Activated naive CD4-positive, alpha-beta T cell treated with anti-CD3 and anti-CD28 coated beads, Interleukin-2, amount 50 U/mL, for 72 hours (primary cell): ENCODE measurements at regions not wholly inside any gene's neighbourhood (a gene's known extent, or its start where the extent isn't known, plus 50 kb on each side); places are given as distances from the start of the nearest gene placed in this dataset.
"Not testable (repeated sequence)": the region's sequence is repeated elsewhere in the genome, so short reads cannot be mapped to it uniquely, and the experiment has no call there.

Experiments used
- ATAC-seq, 2 donors: fragments of 150-1000 bp; cut with Tn5 transposase; 2 replicates each; pipeline ENCODE4 v1.10.0; 2021; ENCODE audit warnings: mild to moderate bottlenecking in 2 of 2, moderate library complexity in 2 of 2
- DNase-seq, 2 donors: peaks; one replicate each; pipeline ENCODE4 v3.0.0; 2021 to 2022; ENCODE audit warnings: low spot score in 2 of 2
- H3K27ac Mint-ChIP-seq, 2 donors: one replicate each; pipeline ENCODE4 v1.8.0; 2022; ENCODE audit warnings: mild to moderate bottlenecking in 2 of 2, mixed read lengths in 2 of 2
- H3K36me3 Mint-ChIP-seq, 2 donors: one replicate each; pipeline ENCODE4 v1.8.0; 2022; ENCODE audit warnings: mixed read lengths in 2 of 2
- H3K9me3 Mint-ChIP-seq, 2 donors: one replicate each; pipeline ENCODE4 v1.8.0; 2022; ENCODE audit warnings: mixed read lengths in 2 of 2

DNA sequence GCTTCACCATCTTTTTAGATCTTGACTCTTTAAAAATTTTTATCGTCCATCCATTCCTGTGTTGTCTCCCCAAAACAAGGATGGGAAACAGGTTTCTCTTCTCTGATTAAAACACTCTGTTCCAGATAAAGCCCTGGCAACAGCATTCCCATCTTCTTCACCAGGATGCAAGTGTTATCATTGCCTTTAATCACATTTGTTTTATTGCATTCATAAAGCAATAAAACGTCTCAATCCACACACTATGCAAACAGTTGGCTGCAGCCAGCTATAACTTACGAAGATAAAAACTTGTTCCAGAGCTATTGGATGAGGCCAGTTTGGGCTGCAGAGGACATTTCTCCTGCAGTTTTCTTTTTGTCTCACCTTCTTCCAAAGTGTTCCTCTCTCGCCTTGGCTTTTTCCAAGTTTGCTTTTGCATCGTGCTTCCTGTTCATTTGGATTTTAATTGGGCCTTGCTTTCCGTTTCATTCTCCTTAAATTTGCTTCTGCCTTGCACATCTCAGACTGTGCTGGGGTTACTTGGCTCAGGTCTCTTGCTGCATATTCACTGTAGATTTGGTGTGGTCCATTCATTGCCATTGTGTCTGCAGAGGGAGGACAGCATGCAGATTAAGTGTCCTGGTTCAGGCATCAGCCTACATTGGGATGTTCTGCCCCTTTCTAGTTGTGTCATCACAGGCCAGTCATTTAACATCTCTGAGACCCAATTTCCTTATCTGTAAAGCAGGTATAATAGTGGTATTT, 136.5 kb upstream of the LIFR start:
- Mint-ChIP-seq H3K9me3 (peaks cover 14 to 15% of the 10 kb centered on the region in 2 donors), H3K27ac (no peak overlapping the region), H3K36me3 (no peaks in the 10 kb centered on the region)
- DNase-seq (no peak), ATAC-seq (no peak)

DNA sequence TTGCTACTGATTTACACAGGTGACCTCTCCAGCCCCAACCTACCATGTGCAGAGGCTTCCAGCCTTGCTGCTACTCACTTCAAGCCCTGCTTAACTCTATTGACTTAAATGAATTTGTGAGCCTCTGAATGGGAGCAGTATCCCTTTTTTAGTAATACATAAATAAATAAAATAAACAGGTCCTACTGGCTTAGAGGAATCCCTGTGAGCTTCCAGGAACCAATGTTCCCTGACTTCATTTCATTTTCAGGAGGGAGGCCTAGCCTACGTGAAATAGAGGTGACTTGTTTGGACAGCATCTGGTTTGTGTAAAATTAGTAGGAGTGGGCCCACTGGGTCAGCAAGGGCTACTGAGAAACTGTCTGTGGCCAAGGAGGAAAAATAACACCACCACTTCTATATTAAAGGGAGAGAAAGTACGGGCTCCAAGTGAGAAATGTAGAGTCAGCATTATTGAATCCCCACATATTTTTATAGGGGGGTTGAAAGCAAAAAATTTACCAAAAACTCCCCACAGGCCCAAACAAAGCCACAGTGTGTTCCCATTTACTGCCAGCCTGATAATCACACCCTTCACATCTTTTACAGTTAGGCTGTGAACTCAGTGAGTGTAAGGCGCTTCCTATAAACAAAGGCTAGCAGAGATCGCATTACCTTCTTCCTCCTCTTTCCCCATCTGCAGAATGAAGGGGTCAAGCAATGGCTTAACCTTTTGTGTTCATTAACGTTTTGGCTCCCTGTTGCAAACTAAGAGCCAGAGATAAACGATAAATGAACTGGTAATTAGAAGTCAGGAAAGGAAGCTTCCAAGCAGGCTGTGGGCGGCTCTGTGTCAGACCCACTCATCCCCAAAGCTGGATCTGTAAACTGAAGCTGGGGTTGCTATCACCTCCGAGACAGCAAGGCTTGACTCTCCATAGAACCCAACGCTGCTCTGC, 138.8 kb upstream of the LIFR start:
- H3K27ac Mint-ChIP-seq, result no peak overlapping the region
- ATAC-seq (no peak), DNase-seq (no peak)
- peaks cover under 1 to 1% of the 10 kb centered on the region in 2 donors for H3K9me3 Mint-ChIP-seq
- no peaks in the 10 kb centered on the region for H3K36me3 Mint-ChIP-seq

DNA sequence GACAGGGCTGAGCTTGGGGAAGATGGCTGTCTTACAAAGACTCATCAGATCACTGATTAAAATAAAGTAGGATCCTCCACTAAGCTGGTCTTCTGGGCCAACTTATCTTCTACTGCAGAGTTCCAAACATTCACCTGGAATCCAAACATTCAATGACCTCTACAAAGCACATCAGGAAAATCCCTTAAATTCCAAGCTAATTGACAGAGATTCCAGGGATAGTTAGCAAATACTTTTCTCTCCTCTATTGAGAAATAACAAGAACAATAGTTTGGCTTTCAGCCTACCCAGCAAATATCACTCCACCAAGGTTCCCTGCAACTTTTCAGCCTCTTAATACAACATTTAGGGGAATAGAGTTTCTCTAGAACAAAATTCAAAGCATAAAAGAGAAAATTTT, 140.6 kb upstream of the LIFR start:
- H3K27ac Mint-ChIP-seq, result no peak overlapping the region
- no peaks in the 10 kb centered on the region for H3K36me3 Mint-ChIP-seq
- ATAC-seq (no peak), DNase-seq (no peak)
- H3K9me3 Mint-ChIP-seq, result no peaks in the 10 kb centered on the region

DNA sequence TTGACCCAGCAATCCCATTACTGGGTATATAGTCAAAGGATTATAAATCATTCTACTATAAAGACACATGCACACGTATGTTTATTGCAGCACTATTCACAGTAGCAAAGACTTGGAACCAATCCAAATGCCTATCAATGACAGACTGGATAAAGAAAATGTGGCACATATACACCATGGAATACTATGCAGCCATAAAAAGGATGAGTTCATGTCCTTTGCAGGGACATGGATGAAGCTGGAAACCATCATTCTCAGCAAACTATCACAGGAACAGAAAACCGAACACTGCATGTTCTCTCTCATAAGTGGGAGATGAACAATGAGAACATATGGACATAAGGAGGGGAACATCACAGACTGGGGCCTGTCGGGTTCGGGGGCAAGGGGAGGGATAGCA, 140.3 kb upstream of the OSMR start:
- not testable (repeated sequence) for H3K27ac Mint-ChIP-seq, ATAC-seq

DNA sequence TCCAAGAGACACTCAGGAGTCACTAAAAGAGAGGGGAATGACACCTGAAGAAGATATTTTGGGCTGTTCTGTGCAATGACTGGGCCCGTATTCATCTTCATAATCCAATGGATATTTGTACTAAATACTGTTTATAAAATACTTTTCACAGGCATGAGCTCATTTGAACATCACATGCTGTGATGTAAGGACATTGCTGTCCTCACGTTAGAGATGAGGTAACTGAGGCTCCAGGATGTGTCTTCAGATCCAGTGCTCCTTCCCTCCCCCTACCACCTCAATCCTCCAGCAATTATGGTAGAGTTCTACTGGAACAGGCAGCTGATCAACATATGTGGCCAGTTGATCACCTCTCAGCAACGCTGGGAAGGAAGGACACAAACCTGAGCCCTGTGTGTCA, 139.4 kb upstream of the OSMR start:
- DNase-seq, result no peak
- Mint-ChIP-seq H3K36me3 (no peaks in the 10 kb centered on the region), H3K27ac (no peak overlapping the region), H3K9me3 (no peaks in the 10 kb centered on the region)
- ATAC-seq, result no peak

More for the DNA sequence above, 140.3 kb upstream of the OSMR start:
- DNase-seq, H3K9me3 Mint-ChIP-seq, H3K36me3 Mint-ChIP-seq: not testable (repeated sequence)

DNA sequence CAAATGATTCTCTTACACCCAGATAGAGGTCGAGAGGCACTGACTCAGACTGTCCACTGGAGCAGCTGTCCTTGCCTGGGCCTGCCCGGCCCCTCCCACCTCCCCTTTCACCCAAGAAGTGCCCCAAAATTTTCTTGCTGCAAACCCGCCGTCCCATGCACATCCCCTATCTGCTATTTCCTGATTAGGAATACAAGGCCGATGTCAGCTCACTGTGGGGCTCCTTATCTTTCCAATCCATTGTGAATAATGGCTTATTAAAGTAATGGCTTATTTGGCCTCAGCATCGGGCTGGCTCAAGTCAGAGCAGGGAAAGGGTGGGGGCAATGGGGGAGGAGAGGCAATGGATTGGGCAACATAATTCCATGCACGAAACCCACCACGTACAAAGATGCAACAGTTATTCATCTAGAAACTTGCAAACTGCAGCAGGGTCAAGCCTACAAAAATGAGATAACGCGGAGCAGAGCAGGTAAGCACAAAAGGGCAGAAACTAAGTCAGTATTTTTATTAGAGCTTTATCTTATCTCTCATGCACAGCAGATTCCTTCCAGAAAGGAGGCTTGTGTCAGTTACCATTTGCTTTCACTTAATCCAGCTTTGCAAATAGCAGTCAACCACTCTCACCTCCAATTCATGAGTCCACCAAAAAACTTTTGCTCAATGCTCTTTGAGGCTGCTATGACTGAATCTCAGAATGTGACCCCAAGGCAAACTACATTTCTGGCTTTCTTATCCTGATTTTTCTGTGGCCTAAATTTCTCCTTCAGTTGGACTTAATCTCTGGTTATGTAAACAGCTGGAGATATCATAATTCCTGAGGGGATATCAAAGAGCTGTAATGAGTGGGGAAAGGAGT, 138.2 kb upstream of the OSMR start:
- no peak for ATAC-seq
- Mint-ChIP-seq H3K27ac (no peak overlapping the region), H3K36me3 (no peaks in the 10 kb centered on the region), H3K9me3 (no peaks in the 10 kb centered on the region)
- no peak for DNase-seq

DNA sequence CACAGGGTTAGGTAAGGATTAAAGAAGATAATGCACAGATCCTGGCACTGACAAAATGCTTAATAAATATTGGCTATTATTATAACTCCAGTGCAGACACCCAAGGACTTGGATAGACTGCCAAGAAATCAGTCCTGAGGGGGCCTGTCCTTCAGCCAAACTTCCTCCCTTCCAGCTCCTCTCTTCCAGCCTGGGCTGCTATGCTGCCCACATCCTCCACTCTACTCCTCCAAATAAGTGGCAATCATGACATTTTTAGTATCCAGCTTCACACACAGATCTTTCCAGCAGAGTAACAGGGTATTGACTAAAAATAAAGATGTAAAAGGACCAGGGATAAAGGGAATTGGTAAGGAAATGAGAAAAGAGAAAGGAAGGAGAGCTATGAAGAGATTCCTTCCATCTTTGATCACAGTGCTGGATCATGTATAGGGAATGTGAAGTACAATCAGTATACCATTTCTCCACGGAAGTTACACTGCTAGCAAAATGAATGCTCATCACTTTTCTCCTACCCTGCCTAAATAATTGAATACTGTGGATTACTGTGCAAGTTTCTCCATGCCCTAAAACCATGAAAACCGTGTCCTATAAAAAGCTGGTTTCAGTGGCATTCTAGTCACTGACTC, 136.0 kb upstream of the OSMR start:
- Mint-ChIP-seq H3K9me3 (no peaks in the 10 kb centered on the region), H3K36me3 (no peaks in the 10 kb centered on the region)

DNA sequence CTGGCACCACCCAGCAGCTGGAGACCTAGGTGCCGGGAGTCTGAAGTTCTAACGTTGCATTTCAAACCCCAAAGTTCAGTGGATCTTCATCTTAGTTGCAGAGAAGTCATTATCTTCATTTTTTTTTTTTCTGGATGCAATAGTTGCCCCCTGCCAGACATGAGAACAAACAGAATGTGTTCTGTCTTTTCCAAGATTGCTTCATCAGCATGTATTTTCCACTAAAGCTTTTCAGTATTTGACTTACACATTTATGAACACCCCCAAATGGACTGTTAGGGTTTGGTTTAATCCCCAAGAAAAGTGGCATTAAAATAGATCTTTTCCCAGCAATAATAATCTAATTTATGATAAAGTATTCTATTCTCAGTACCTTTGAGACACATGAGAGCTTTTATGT, 135.2 kb upstream of the OSMR start:
- H3K36me3 Mint-ChIP-seq, result no peaks in the 10 kb centered on the region
- no peak overlapping the region for H3K27ac Mint-ChIP-seq
- DNase-seq (no peak), ATAC-seq (no peak)
- H3K9me3 Mint-ChIP-seq, result no peaks in the 10 kb centered on the region

More for the DNA sequence above, 136.0 kb upstream of the OSMR start:
- no peak for ATAC-seq
- no peak overlapping the region for H3K27ac Mint-ChIP-seq
- DNase-seq, result no peak

DNA sequence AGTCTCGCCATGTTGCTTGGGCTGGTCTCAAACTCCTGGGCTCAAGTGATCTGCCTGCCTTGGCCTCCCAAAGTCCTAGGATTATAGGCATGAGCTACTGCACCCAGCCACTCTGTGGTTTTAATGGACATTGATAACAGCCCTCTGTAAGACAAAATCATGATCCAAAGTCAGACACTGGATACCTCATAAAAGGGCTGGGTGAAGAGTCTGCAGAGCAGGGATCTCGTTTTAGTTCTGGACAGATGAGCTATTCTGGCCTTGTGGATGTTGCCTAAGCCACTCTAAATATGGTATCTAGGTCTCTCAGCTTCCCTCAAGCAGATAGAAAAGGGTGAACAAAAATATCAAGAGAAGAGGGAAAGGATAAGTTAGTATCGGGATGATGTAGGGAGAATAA, 133.4 kb upstream of the OSMR start:
- DNase-seq (no peak), ATAC-seq (no peak)
- no peak overlapping the region for H3K27ac Mint-ChIP-seq
- H3K36me3 Mint-ChIP-seq, result no peaks in the 10 kb centered on the region
- no peaks in the 10 kb centered on the region for H3K9me3 Mint-ChIP-seq

DNA sequence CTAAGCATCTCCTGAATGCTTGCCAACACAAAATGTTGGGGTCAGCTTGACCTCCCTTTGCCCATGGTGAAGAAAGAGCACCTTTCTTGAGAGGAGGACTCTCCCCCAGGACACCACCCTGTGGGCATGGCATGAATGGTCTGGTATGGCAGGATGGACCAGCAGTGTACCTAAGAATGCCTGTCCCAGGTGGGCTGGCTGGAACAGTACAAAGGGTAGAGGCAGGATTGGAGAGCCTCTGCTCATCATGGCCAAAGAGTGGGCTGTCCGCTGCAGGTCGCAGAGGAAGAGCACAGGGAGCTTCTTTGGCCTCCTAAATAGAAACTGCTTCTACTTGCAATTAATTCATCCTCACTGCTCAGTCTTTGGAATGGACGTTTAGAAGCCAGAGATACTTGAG, 131.6 kb upstream of the OSMR start:
- Mint-ChIP-seq H3K36me3 (no peaks in the 10 kb centered on the region), H3K9me3 (no peaks in the 10 kb centered on the region), H3K27ac (no peak overlapping the region)
- DNase-seq (no peak), ATAC-seq (no peak)

DNA sequence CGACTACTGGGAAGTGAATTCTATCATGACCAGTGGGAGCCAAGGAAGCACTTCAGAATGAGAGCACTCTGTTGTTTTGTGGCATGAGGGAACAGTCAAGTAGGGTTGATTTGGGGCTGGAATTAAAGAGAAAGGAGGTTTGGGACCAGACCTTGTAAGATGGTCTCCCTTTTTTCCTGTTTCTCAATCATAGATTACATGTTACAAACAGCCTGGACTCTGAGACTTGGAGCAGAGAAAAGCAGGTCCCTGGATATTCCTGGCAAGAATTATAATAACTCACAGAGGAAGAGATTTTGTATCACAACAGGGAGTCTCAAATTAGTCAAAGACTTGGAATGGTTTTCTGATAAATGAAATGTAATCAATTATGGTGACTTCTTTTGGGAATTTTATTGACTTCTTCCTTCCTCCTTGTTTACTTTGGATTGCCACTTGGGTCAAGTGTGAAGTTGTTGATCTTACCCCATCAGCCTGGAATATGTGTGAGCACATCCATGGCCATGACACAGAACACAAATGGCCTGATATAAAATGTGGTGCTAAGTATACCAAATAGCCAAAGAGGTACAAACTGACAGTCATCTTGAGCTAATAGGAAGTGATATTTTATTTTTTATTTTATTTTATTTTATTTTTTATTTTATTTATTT, 131.0 kb upstream of the OSMR start:
- ATAC-seq (no peak), DNase-seq (no peak)
- no peaks in the 10 kb centered on the region for H3K9me3 Mint-ChIP-seq
- H3K27ac Mint-ChIP-seq, result no peak overlapping the region
- H3K36me3 Mint-ChIP-seq, result no peaks in the 10 kb centered on the region

DNA sequence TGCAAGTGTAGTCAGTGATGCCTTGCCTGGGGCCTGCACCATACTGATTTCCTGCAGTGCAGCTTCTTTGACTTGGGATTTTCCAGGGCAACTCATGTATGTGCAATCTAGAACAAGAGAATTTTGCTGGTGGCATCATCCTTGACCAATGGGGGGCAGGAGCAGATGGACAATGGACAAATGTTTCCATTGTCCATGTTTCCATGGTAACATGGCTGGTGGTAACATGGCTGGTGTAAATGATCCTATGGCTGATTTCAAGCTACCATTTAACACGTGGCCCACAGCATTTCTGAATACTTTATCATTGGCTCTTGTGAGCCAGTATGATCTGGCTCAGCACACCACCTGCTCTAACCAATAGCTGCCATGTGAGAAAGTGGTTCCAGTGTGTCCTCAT, 130.1 kb upstream of the OSMR start:
- H3K36me3 Mint-ChIP-seq, result no peaks in the 10 kb centered on the region
- no peaks in the 10 kb centered on the region for H3K9me3 Mint-ChIP-seq
- H3K27ac Mint-ChIP-seq, result no peak overlapping the region
- DNase-seq, result no peak
- no peak for ATAC-seq

DNA sequence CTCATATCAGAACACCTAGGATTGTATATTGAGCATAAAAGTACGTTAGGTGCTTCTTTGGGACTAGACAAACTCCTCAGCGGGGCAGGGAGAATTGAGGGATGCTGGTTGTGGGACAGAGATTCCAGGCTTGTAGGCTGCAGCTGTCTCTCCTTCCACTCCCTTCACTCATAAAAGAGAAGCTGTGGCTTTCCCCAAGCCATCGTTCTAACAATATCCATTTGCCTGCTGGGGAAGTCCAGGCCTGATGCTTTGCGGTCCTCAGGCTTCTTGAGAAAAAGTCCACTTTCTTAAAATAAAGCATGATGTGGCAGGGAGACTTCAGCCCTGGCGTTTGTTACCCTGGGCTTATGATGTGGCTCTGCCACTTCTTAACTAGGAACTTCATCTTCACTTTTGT, 129.3 kb upstream of the OSMR start:
- Mint-ChIP-seq H3K9me3 (no peaks in the 10 kb centered on the region), H3K27ac (no peak overlapping the region), H3K36me3 (no peaks in the 10 kb centered on the region)
- ATAC-seq (no peak), DNase-seq (no peak)

DNA sequence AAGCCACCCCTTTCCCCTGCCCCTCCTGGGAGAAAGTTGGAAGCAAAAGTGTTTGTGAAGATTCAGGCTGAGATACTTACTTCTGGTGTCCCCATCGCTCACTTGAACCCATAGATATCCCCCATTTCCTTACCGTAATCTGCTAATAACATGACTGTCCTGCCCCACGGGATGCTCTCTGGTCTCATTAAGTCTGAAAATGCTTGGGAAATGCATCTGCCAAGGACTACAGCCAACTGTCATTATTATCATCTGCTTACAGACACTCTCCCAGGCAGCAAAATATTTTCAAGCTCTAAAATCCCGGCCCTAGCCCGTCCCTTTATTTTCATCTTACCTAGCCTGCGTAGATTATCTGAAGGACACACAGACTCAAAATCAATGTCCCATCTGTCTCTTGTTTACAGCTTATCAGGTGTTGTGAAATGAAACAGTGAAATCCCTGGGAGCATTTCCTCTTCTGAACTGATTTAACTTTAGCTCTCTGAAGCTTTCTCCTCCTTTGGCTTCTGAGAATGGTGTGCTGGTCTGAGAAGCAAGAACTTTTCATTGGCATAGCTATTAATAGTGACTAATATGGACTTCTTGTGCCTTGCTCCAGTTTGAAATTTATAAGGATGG, 126.9 kb upstream of the OSMR start:
- DNase-seq (no peak), ATAC-seq (no peak)
- Mint-ChIP-seq H3K27ac (no peak overlapping the region), H3K9me3 (no peaks in the 10 kb centered on the region), H3K36me3 (no peaks in the 10 kb centered on the region)

DNA sequence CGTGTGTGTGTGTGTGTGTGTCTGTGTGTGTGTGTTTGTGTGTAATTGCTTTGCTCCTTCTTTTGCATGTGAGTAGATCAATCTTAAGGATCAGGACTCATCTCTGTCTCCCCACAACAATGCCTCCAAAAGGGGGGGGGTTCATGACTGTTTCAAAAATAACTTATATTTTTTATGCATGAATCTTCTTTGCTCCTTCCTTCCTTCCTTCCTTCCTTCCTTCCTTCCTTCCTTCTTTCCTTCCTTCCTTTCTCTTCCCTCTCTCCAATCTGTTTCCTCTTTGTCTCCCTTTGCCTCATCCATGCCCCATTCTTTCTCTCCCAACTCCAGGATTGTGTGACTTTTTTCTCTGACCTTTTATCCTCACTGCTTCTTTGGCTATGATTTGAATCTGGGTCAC, 126.4 kb upstream of the OSMR start:
- H3K27ac Mint-ChIP-seq, result no peak overlapping the region
- DNase-seq, result no peak

DNA sequence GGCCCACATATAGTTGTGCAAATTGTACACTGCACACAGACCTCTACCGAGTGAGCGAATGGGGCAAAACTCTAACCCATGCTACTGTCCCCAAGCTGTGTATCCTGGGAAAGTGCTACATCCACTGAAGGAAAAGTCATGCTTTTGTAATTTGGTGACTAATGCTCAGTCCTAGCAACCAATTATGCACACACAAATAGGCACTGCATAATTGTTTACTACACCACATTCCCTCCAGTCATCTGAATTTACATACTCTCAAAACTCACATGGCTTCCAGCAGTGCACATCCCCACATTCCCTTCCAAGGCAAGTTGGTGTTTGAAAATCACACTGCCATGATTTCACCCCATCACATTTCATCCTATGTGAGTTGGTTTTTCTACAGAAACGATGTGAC, 125.9 kb upstream of the OSMR start:
- ATAC-seq (no peak), DNase-seq (no peak)
- H3K36me3 Mint-ChIP-seq, result no peaks in the 10 kb centered on the region
- H3K27ac Mint-ChIP-seq, result no peak overlapping the region
- H3K9me3 Mint-ChIP-seq, result no peaks in the 10 kb centered on the region

More for the DNA sequence above, 126.4 kb upstream of the OSMR start:
- Mint-ChIP-seq H3K9me3 (no peaks in the 10 kb centered on the region), H3K36me3 (no peaks in the 10 kb centered on the region)
- ATAC-seq, result no peak
